NCI-H187 (cell line): ENCODE measurements at regions not wholly inside any gene's neighbourhood (a gene's known extent, or its start where the extent isn't known, plus 50 kb on each side); places are given as distances from the start of the nearest gene placed in this dataset.
"Not testable (repeated sequence)": the region's sequence is repeated elsewhere in the genome, so short reads cannot be mapped to it uniquely, and the experiment has no call there.

Source experiments
- DNase-seq, 2 experiments: peaks; one replicate each; lab custom pipeline; 2025; lab: John Stamatoyannopoulos, UW

GRCh38 chr7:68082961-68083657 lies 1086.5 kb downstream of the TYW1 start:
- DNase-seq = not testable (repeated sequence)

GRCh38 chr7:68087401-68087800 lies 1090.8 kb downstream of the TYW1 start:
- no peak for DNase-seq

GRCh38 chr7:68088879-68089278 lies 1092.2 kb downstream of the TYW1 start:
- no peak for DNase-seq

GRCh38 chr7:68090256-68090655 lies 1093.6 kb downstream of the TYW1 start:
- DNase-seq = not testable (repeated sequence)

- DNase-seq = no peak
These were observed 1106.7 kb downstream of the TYW1 start for GRCh38 chr7:68103319-68103718.

- peak; percentile 6 to 8 for DNase-seq
These were observed 1110.6 kb downstream of the TYW1 start for GRCh38 chr7:68107261-68107660.

GRCh38 chr7:68107968-68108367 lies 1111.3 kb downstream of the TYW1 start:
- DNase-seq = no peak

- no peak for DNase-seq
These were observed 1112.7 kb downstream of the TYW1 start for GRCh38 chr7:68109299-68109698.

- DNase-seq = no peak
These were observed 1122.8 kb downstream of the TYW1 start for GRCh38 chr7:68119411-68119810.

- DNase-seq = no peak
These were observed 1124.4 kb downstream of the TYW1 start for GRCh38 chr7:68121056-68121455.

GRCh38 chr7:68121655-68122054 lies 1125.0 kb downstream of the TYW1 start:
- no peak for DNase-seq

GRCh38 chr7:68122801-68123200 lies 1126.2 kb downstream of the TYW1 start:
- no peak for DNase-seq

- DNase-seq = peak; percentile 64 to 66
These were observed 1128.5 kb downstream of the TYW1 start for GRCh38 chr7:68125168-68125567.

- DNase-seq = no peak
These were observed 1136.4 kb downstream of the TYW1 start for GRCh38 chr7:68133045-68133444.

- no peak for DNase-seq
These were observed 1146.7 kb downstream of the TYW1 start for GRCh38 chr7:68143345-68143744.

- no peak for DNase-seq
These were observed 1150.3 kb downstream of the TYW1 start for GRCh38 chr7:68146983-68147382.

- DNase-seq = peak; percentile 15 to 17
These were observed 1151.1 kb downstream of the TYW1 start for GRCh38 chr7:68147614-68148238.

- DNase-seq = peak; percentile 56 to 64
These were observed 1151.8 kb downstream of the TYW1 start for GRCh38 chr7:68148440-68148839.

GRCh38 chr7:68152205-68152604 lies 1155.6 kb downstream of the TYW1 start:
- no peak for DNase-seq

- DNase-seq = no peak
These were observed 1159.0 kb downstream of the TYW1 start for GRCh38 chr7:68155676-68156075.

- DNase-seq = peak in 1 of 2 experiments; percentile 12
These were observed 1162.2 kb downstream of the TYW1 start for GRCh38 chr7:68158686-68159295.

- no peak for DNase-seq
These were observed 1166.1 kb downstream of the TYW1 start for GRCh38 chr7:68162712-68163111.

GRCh38 chr7:68166525-68166924 lies 1169.9 kb downstream of the TYW1 start:
- DNase-seq = no peak
